A549 (cell line): ENCODE measurements at regions not wholly inside any gene's neighbourhood (a gene's known extent, or its start where the extent isn't known, plus 50 kb on each side); places are given as distances from the start of the nearest gene placed in this dataset.

Experiments used
- ATAC-seq, 2 experiments: fragments of 200-7000 bp in 1 of 2; fragments of >200 bp in 1 of 2; cut with Nextera tagmentation in 1 of 2; cut with Tn5 transposase in 1 of 2; 3 replicates each; pipeline versions ENCODE4 v1.8.0 to v1.9.1; 2018 to 2020; ENCODE audit warnings: mild to moderate bottlenecking in 1 of 2, moderate library complexity in 1 of 2
- CTCF ChIA-PET: fragments of 300-600 bp; sonication (Branson Sonifier 250); formaldehyde crosslinking; extraction: SDS; loops from one replicate; lab custom pipeline; 2021; ENCODE audit warnings: antibody characterized with exemption, inconsistent platforms; lab: Yijun Ruan, JAX
- POLR2A ChIA-PET: fragments of 350-600 bp; formaldehyde crosslinking; extraction: SDS; loops from one replicate; lab custom pipeline; 2021; ENCODE audit warnings: antibody characterized with exemption, inconsistent platforms; lab: Yijun Ruan, JAX
- DNase-seq, 2 experiments: peaks; one replicate each; pipeline versions ENCODE4 v3.0.0 to v3.0.0-alpha.2; 2011 to 2016; ENCODE audit warnings: low read depth in 1 of 2, low spot score in 1 of 2
- FAIRE-seq: peaks from 2 replicates; lab custom pipeline; 2011; peaks lifted over from hg19 to GRCh38; lab: Jason Lieb, UNC
- H3K27ac ChIP-seq, 2 experiments: fragments of >200 bp; sonication (Bioruptor Twin); formaldehyde crosslinking; 3 replicates each; pipeline ENCODE4 v1.5.1; 2016 to 2017
- H3K4me1 ChIP-seq: fragments of >200 bp; sonication (Bioruptor Twin); formaldehyde crosslinking; 3 replicates; pipeline ENCODE4 v1.6.1; 2016
- H3K4me2 ChIP-seq: fragments of >200 bp; sonication (Bioruptor Twin); formaldehyde crosslinking; 3 replicates; pipeline ENCODE4 v1.6.1; 2016
- H3K4me3 ChIP-seq: fragments of >200 bp; sonication (Bioruptor Twin); formaldehyde crosslinking; 3 replicates; pipeline ENCODE4 v1.5.1; 2016
- H3K9me3 ChIP-seq: fragments of >200 bp; sonication (Bioruptor Twin); formaldehyde crosslinking; 3 replicates; pipeline ENCODE4 v1.6.1; 2016
- BHLHE40 ChIP-seq: IDR thresholded peaks from 2 replicates; pipeline ENCODE4 v1.6.1; 2012; ENCODE audit warnings: low read depth, low read length, inconsistent platforms
- CBX8 ChIP-seq: fragments of 200-600 bp; sonication (generic); IDR thresholded peaks from 2 replicates; pipeline ENCODE4 v1.6.1; 2016
- CHD2 ChIP-seq: fragments of 150-350 bp; IDR thresholded peaks from 2 replicates; pipeline ENCODE4 v1.6.1; 2014; ENCODE audit warnings: low read length; ENCODE audit not compliant: partially characterized antibody
- CHD4 ChIP-seq: fragments of 200-600 bp; sonication (generic); IDR thresholded peaks from 2 replicates; pipeline ENCODE4 v1.6.1; 2016; ENCODE audit warnings: antibody characterized with exemption, mild to moderate bottlenecking, borderline replicate concordance
- EHF ChIP-seq: fragments of 250-450 bp; sonication (Bioruptor Pico); IDR thresholded peaks from 2 replicates; pipeline ENCODE4 v1.5.0; 2020; ENCODE audit warnings: mild to moderate bottlenecking
- EP300 ChIP-seq, 2 experiments: fragments of >200 bp; sonication (Bioruptor Twin); formaldehyde crosslinking; IDR thresholded peaks; 2 replicates in 1 of 2; 3 replicates in 1 of 2; pipeline ENCODE4 v1.6.1; 2016 to 2017
- GATA3 ChIP-seq: IDR thresholded peaks from 2 replicates; pipeline ENCODE4 v1.6.1; 2012; ENCODE audit warnings: borderline replicate concordance
- HDAC2 ChIP-seq: fragments of 200-600 bp; sonication (generic); IDR thresholded peaks from 2 replicates; pipeline ENCODE4 v1.6.1; 2016
- HES2 ChIP-seq: fragments of >200 bp; sonication (Bioruptor Twin); formaldehyde crosslinking; IDR thresholded peaks from 2 replicates; pipeline ENCODE4 v1.6.1; 2016
- HOXB5 ChIP-seq: fragments of 250-450 bp; sonication (Bioruptor Pico); IDR thresholded peaks from 2 replicates; pipeline ENCODE4 v1.5.0; 2020; ENCODE audit warnings: mild to moderate bottlenecking, moderate library complexity
- JUN ChIP-seq, 2 experiments: fragments of >200 bp; sonication (Bioruptor Twin); formaldehyde crosslinking; IDR thresholded peaks; 2 replicates in 1 of 2; 3 replicates in 1 of 2; pipeline ENCODE4 v1.6.1; 2016 to 2017
- MAFK ChIP-seq: fragments of 450-650 bp; IDR thresholded peaks from 2 replicates; pipeline ENCODE4 v1.6.1; 2014; ENCODE audit not compliant: partially characterized antibody
- MAZ ChIP-seq: fragments of 150-350 bp; IDR thresholded peaks from 2 replicates; pipeline ENCODE4 v1.6.1; 2014; ENCODE audit warnings: antibody characterized with exemption, low read depth, low read length, borderline replicate concordance
- NPAS2 ChIP-seq: fragments of 250-450 bp; sonication (Bioruptor Pico); IDR thresholded peaks from 2 replicates; pipeline ENCODE4 v1.8.0; 2022; ENCODE audit warnings: mild to moderate bottlenecking, moderate library complexity, borderline replicate concordance
- PHF8 ChIP-seq: fragments of 200-600 bp; sonication (generic); IDR thresholded peaks from 2 replicates; pipeline ENCODE4 v1.6.1; 2016; ENCODE audit warnings: low read depth, mild to moderate bottlenecking, antibody characterized with exemption, moderate library complexity, borderline replicate concordance
- POLR2A ChIP-seq: IDR thresholded peaks from 2 replicates; pipeline ENCODE4 v1.6.1; 2012; ENCODE audit warnings: mild to moderate bottlenecking, low read length
- REST ChIP-seq: fragments of 200-600 bp; sonication (generic); IDR thresholded peaks from 2 replicates; pipeline ENCODE4 v1.6.1; 2016; ENCODE audit warnings: antibody characterized with exemption, mild to moderate bottlenecking, moderate library complexity
- RFX5 ChIP-seq: fragments of 450-650 bp; IDR thresholded peaks from 2 replicates; pipeline ENCODE4 v1.7.1; 2014; ENCODE audit warnings: antibody characterized with exemption, mild to moderate bottlenecking, moderate library complexity
- ZFP36 ChIP-seq: fragments of 450-650 bp; IDR thresholded peaks from 2 replicates; pipeline ENCODE4 v1.6.1; 2014; ENCODE audit warnings: borderline replicate concordance; ENCODE audit not compliant: partially characterized antibody
- ZNF302 ChIP-seq: fragments of 250-450 bp; sonication (Bioruptor Pico); IDR thresholded peaks from 2 replicates; pipeline ENCODE4 v1.9.0; 2021; ENCODE audit warnings: inconsistent platforms, mild to moderate bottlenecking, moderate library complexity
- WGBS: methylation state at CpG from one replicate; pipeline ENCODE4 v1.1.6; 2017; ENCODE audit errors: missing lambda C conversion rate; 5-methylcytosine and 5-hydroxymethylcytosine counted together
- TF ChIP-seq, protein P1 (sequence below): fragments of >200 bp; sonication (Bioruptor Twin); formaldehyde crosslinking; IDR thresholded peaks from 3 replicates; pipeline ENCODE4 v1.6.1; 2016

GRCh38 chr18:78159397-78159796 is 820.2 kb upstream of the SALL3 start:
- CTCF ChIA-PET, result interaction anchor here (1.2 kb wide), 1 partner anchor 15 kb away, joined by 3 read pairs; no protein-coding TSS in a partner anchor
- WGBS, result 50% methylated on average over 4 of the region's 8 CpGs
- no peak for ATAC-seq
- H3K4me2 ChIP-seq, result no peak overlapping the region
- no peak overlapping the region for H3K27ac ChIP-seq
- FAIRE-seq, result no peak
- DNase-seq, result no peak
- no peak overlapping the region for H3K4me3 ChIP-seq
- TF ChIP-seq BHLHE40, result no peak
- TF ChIP-seq POLR2A, result no peak
- no peak for TF ChIP-seq ZNF302 (CRISPR knock-in tag)
- TF ChIP-seq CHD2, result no peak
- TF ChIP-seq ZFP36, result no peak
- no peak for TF ChIP-seq MAFK
- no peak for TF ChIP-seq EP300 (IDR thresholded peaks at IDR 0.05)
- TF ChIP-seq, all 56 proteins: peak for 0
- no peaks in the 10 kb centered on the region for H3K9me3 ChIP-seq
- H3K4me1 ChIP-seq, result no peaks in the 10 kb centered on the region
- POLR2A ChIA-PET, result no interaction called here

- POLR2A ChIA-PET, result no interaction called here
- DNase-seq (no peak), FAIRE-seq (no peak), ATAC-seq (no peak)
- Histone ChIP-seq H3K4me3 (no peak overlapping the region), H3K9me3 (no peaks in the 10 kb centered on the region), H3K4me1 (no peaks in the 10 kb centered on the region), H3K27ac (no peak overlapping the region), H3K4me2 (no peak overlapping the region)
- TF ChIP-seq MAZ, result no peak
- TF ChIP-seq HOXB5 (CRISPR knock-in tag), result no peak
- TF ChIP-seq HES2, result no peak
- no peak for TF ChIP-seq GATA3
- no peak for TF ChIP-seq JUN (IDR thresholded peaks at IDR 0.05)
- no peak for TF ChIP-seq PHF8
- TF ChIP-seq CBX8, result no peak
- no peak for TF ChIP-seq EHF (CRISPR knock-in tag)
- no peak for TF ChIP-seq NPAS2 (CRISPR knock-in tag)
- no peak for TF ChIP-seq CHD4
- TF ChIP-seq REST, result no peak
- TF ChIP-seq HDAC2, result no peak
- no peak for TF ChIP-seq RFX5
- TF ChIP-seq, protein P1, sequence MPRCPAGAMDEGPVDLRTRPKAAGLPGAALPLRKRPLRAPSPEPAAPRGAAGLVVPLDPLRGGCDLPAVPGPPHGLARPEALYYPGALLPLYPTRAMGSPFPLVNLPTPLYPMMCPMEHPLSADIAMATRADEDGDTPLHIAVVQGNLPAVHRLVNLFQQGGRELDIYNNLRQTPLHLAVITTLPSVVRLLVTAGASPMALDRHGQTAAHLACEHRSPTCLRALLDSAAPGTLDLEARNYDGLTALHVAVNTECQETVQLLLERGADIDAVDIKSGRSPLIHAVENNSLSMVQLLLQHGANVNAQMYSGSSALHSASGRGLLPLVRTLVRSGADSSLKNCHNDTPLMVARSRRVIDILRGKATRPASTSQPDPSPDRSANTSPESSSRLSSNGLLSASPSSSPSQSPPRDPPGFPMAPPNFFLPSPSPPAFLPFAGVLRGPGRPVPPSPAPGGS, result no peak
- CTCF ChIA-PET, result no interaction called here
- 22% methylated on average over 11 of the region's 11 CpGs for WGBS
These were observed 818.5 kb upstream of the SALL3 start for GRCh38 chr18:78160961-78161656.
